ENCODE measurements at regions not wholly inside any gene's neighbourhood (a gene's known extent, or its start where the extent isn't known, plus 50 kb on each side); places are given as distances from the start of the nearest gene placed in this dataset.

DNA sequence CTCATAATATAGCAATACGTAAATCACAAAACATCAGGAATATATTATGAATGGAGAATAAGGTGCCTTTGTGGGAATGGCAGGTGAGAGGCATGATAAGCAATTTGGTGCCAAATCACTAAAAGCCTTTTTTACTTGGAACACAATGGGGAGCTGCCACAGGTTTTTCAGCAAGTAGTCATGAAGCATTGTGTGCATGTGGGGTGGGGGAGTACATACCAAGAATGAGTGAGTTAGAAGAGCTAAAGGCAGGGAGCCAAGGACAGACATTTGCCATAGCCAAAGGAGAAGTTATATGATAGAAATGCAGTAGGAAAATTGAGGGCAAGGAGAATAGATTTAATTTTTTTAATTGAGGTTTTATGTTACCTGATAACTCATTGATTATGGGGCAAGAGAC lies 445.0 kb upstream of the SMC2 start:
- DNase-seq = peak in 2 of 3 experiments; percentile 7 to 55

DNA sequence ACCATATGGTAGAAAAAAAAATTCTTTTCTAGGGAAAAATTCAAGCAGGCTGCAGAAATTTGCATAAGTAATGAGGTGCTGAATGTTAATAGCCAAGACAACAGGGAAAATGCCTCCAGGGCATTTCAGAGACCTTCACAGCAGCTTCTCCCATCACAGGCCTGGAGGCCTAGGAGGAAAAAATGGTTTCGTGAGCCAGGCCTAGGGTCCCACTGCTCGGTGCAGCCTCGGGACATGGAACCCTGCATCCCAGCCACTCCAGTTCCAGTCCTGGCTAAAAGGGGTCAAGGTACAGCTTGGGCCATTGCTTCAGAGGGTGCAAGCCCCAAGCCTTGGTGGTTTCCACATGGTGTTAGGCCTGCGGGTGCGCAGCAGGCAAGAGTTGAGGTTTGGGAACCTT lies 436.0 kb upstream of the SMC2 start:
- DNase-seq = no peak

DNA sequence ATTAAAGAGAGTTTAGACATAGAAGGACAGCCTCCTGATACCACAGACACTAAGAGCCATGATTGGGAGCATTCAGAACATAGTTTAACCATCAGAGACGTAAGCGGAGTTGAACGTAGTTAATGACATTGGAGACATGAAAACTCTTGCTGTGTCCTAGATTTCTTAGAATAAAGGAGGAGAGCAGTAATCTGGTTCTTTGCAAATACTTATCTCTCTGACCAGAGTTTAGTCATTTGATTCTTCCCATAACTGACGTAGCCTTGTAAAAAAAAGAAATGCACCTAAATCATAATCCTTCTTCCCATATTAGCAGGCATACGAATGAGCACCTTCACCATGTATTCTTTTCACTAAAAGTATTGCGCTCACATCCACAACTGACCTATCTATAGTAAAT lies 433.3 kb upstream of the SMC2 start:
- DNase-seq = no peak

DNA sequence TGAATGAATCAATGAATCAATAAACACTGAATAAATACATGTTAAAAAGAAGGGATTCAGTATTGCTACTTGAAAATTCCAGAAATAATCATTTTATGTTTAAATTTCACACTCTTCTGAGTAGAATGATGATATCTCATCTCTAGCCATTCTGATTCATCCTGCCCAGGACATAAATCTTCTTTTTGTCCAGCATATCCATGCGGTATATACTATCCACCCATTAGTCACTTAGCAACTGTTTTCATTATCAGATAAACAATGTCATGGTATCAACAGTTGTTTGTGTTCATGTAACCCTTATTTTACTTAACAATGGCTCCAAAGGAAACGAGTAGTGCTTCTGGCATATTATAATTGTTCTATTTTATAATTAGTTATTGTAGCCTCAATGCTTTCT lies 432.4 kb upstream of the SMC2 start:
- peak in 1 of 3 experiments; percentile 74 for DNase-seq

DNA sequence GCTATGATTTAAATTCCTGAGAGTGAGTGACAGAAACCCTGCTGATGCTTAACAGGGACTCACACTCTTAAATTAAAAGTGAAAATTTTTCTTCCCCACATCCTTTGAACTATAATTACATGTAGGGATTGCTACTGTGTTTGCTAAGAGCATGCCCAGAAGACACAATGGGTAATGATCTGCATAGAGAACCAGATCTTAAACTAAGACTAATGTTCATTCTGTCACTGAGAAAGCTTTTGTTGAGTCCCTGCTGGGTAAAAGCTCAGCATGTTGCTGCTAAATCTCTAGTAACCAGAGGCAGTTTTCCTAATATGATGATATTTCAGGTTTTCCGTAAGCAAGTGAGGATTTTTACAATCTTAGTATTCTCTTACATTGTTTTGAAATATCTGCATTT lies 424.8 kb upstream of the SMC2 start:
- DNase-seq = peak in 1 of 3 experiments; percentile 66

DNA sequence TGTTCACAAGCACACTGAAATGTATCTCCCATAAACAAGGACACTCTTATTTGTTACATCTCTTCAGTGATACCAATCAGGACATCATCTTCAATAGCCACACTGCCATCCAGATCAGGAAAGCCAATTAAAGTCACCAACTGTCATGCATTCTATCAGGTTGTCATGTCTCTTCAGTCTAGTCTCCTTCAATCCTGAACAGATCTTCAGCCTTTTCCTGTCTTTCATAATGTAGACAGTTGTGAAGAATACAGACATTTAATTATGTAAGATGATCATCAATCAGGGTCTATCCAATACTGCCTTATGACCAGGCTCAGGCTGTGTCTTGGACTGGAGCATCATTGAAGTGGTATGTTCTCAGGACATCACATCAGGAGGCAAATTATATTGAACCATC lies 419.8 kb upstream of the SMC2 start:
- peak in 1 of 3 experiments; percentile 15 for DNase-seq

DNA sequence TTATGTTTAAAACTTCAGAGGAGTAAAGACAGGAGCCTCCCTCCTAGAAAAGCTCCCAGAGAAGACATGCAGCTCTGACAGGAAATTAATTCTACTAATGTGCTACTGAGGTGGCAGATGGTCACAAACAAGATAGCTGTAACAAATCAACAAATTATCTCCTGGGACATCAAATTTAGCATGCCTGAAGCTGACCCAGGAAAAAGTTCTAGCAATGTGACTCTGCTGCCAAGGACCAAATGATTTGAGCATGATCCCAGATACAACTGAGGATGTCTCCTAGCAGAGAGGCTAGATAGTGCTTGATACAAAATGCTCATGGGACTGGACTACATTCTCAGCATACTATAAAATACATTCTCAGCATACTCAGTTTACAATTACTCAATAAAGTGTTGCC lies 413.5 kb upstream of the SMC2 start:
- DNase-seq = no peak

DNA sequence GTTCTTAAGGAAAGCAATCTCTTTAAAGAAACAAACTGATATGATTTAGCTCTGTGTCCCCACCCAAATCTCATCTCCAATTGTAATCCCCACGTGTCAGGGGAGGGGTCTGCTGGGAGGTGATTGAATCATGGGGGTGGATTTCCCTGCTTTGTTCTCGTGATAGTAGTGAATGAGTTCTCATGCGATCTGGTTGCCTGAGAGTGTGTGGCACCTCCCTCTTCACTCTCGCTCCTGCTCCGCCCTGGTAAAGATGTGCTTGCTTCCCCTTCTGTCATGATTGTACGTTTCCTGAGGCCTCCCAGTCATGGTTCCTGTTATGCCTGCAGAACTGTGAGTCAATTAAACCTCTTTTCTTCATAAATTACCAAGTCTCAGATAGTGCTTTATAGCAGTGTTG lies 412.7 kb upstream of the SMC2 start:
- DNase-seq = no peak

DNA sequence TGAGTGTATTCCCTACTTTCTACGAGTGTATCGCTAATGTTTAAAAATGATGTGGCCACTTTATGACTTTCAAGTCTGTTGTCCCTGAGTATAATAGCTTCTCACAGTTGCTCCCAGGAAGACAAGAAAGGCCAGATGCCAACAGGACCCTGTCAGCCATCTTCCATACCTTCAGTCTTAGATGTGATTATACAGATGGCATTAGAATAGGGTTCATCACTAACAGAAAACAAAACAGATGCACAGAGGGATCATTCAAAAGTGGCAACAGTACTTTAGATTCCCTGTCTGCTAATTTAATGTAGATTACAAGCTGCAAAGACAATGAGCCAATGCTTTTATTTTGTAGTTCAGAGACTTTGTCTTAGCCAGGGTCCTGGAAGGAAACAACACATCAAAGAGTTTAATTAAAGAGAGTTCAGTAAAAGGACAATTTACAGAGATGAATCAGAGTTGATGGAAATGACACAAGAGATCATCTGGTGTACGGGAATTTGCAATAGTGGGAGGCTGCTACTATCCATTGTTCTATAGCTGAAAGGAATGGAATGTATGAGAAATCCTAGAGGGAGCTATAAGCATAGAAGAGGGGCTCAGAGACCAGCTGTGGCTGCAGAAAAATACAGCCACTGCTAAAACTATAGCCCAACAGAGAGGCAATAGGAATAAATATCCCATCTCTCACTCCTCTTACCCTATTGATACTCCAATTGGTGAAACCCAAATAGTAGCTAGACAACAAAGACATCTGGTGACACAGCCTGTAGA lies 393.7 kb upstream of the SMC2 start:
- DNase-seq = no peak

DNA sequence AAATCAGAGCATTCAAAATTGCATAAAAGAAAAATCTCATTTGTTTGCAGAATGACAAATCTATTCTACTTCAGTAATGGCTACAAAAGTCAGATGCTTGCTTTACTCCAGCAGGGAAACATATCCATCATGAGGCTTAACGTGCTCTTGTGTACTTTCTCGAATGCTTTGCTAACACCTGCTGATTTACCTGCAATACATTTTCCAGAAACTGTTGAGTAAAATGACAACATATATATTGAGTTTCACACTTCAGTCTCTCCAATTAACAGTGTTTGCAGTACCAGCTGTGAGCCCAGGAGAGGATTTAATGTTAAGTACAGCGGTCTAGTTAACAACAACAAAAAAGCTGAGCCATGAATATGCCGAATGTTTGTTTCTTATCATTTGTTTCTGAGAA lies 391.5 kb upstream of the SMC2 start:
- DNase-seq = peak; percentile 51 to 99 (median 85)

DNA sequence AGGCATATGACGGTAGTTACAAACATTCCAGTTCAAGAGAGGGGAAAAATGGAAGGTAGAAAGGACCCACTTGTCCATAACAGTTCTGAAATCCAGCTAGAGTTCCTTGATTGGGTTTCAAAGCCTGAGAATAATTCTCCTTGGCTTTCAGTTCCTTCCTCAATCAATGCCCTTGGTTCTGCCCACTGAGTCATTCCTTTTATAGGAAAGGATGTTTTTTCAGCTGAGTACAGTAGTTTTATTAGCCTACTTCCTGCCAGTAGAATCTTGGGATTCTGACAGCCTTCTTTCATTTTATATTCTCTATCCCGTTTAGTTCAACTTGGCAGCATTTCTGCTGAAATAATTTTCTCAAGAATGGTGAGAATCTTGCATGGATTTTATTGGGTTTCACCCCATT lies 386.9 kb upstream of the SMC2 start:
- no peak for DNase-seq

DNA sequence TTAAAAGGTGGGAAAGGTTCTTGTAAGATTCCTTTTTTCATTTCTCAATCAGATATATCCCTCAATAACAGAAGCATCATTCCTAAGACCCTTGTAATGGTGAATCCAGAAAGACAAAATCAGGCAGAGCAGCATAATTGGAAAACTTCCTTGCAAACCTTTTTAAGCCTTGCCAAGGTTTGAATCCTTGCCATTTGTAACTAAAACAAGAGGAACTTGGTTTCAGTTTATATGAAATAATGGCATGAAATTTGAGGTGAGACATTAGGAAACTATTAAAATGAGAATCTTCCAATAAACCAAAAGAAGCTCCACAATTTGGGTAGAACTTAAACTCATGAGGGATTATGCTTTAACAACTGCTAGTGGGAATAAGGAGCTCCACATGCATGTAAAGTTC lies 384.7 kb upstream of the SMC2 start:
- DNase-seq = no peak

DNA sequence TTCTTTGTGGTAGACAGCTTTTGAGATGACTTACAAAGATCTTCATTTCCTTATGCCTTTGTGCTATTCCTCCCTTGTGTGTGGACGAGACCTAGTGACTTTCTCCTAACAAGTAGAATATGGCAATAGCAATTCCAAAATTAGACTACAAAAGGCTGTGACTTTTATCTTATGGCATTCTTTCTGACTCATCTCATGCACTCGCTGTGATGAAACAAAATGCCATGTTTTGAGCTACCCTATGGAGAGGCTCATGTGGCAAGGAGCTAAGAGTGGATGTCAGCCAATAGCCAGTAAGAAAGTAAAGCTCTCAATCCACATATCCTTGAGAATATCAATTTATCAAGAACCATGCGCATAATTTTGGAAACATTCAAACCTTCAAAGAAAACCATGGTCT lies 380.5 kb upstream of the SMC2 start:
- DNase-seq = no peak

DNA sequence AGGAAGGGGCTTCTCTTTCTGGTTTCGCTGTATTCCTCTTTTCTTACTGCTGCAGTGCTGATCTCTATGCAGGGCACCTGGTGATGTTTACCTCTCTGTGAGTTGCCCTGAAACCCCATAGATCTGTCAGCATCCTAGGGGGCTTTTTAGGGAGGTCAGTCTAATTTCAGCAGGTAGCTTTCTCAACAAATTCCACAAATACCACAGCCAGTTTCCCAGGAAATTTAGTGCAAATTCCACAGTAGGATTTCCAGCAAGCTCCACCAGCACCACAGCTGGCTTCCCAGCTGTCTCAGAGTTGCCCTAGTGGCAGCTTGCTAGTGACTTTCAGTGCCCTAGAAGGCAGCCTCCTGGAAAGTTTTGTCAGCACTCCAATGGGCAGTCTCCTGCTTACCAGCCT lies 379.1 kb upstream of the SMC2 start:
- DNase-seq = no peak

DNA sequence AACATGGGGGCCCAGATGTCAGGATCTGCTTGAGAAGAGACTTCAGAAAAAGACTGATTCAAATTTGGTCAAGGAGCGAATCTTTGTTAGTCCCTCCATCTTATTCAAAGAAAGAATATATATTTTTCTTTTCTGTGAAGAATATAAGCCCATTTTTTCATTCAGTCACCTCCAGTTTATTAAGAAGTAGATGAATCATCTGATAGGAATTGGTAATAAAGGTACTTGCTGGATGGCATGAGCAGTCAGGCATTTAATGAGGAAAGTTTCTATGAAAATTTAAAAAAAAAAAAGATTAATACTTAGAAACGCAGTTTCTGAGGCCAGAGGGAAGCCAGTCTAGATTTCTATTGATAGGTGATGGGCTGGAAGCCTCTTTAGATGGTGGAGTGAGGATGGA lies 373.1 kb upstream of the SMC2 start:
- no peak for DNase-seq

DNA sequence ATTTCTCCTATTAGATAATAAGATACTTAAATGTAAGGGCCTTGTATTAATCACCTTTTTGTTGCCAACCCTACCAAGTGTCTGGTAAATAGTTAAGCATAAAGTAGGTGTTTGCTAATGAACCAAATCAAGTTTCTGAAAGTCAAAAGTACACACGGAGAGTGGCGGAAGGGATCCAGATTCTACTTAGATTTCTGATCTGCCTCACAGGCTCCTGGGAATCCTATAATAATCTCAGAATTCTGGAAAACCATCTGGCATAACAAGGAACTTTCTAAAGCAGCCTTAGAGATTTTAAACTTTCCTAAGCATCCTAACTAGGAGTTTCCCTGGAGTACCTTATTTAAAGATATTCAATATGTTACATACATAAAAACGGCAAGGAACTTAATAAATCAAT lies 363.2 kb upstream of the SMC2 start:
- no peak for DNase-seq

DNA sequence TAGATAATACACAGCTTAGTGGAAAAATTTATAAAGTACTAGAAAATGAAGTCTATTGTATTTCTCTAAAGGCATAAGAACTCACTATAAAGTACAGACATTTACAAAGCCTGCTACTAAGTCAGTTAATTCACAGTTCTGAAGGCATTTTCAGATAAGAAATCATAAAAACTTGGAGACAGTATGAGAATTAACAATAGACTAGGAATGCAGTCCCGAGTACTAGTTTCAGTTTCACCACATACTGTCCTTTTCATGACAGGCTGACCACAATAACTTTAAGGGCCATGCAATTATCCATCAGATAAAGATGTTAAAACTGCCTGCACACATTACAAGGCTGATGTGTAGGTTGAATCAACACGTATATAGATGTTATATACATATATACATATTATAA lies 362.6 kb upstream of the SMC2 start:
- DNase-seq = no peak

DNA sequence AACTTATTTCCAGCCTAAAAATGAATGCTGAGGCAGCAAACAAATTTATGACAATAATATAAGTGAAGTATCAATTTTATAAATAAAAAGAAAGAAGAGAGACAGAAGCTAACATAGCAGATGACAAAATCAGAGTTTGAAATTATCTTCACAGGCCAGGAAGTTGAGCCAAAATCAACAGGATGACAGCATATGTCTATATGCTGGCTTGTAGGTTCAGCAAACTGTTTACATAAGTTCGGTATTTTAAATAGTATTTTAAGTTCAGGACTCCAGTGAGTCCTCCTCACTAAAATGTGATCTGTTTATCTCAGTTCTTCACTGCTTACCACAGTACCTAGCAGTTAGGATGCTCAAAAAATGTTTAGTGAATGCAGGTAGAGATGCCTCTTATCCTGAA lies 359.6 kb upstream of the SMC2 start:
- no peak for DNase-seq

DNA sequence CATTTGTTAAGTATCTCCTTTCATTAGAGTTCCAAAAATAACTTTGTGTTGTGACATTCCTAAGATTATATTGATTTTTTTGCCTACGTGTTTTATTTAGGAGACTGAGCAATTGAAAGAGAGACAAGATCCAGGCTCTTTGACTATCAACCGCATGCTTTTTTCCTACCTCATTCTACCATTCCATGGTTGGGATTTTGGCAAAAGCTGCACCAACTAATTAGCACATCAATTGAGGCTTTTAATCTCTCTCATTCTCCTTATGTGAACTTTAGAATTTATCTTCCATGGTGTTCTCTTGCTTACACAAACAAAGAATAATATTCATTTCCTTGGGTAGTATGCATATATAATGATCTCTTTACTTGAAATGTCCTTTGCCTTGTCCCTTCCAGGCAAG lies 338.7 kb upstream of the SMC2 start:
- no peak for DNase-seq

DNA sequence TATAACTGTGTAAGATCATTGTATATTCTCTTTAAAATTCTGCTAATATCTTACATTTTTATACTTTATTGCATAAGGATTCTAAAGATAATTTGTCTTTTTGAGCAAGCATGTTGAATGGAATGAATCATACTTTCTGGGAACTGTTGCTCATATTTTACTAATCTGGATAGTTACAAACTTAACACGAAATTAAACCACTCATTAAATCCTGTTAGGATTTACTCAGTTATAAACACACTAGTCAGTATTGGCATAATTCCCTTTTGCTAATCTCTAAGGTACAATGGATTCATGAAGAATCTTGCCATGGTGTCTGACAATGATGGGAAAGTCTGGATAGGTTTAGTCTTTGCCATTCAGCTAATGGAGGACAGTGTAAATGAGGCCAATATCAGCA lies 338.1 kb upstream of the SMC2 start:
- no peak for DNase-seq

DNA sequence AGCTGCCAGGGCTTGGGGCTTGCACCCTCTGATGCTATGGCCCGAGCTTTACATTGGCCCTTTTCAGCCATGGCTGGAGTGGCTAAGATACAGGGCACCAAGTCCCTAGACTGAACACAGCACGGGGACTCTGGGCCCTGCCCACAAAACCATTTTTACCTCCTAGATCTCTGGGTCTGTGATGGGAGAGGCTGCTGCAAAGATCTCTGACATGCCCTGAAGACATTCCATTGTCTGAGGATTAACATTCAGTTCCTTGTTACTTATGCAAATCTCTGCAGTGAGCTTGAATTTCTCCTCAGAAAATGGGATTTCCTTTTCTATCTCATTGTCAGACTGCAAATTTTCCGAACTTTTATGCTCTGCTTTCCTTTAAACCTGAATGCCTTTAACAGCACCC lies 337.0 kb upstream of the SMC2 start:
- DNase-seq = no peak

DNA sequence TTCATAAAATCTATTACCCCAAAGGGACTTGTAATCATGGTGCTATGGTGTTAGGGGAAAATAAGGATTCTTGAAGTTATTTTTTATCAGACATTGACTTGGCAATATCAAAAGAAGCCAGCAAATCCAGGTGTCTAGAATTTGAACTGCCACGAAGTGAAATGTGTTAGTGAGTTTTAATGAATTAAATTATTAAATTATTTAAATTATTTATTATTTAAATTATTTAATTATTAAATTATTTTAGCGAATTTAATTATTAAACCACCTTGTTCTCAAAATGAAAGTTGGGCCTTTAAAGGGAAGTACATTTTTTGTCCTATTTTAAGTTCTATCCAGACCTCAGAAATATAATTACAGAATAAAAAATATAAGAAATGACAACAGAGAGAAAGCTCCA lies 332.6 kb upstream of the SMC2 start:
- no peak for DNase-seq

DNA sequence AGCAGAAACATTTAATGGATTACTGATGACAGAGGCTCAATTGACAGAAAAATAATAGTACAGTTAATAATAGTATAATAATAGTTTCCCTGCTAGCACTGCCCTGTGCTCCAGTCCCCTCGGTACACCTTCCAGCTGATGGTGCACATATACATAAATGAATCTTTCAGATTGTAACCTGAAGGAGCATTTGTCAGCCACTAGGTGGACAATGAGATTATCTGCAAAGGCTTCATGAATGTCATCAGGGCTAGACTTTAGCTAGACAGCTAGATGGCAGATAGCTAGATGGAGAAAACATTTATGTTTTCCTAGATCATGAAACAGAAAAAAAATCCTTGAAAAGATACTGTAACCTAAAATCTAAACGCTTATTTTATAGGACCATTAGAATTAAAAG lies 304.4 kb upstream of the SMC2 start:
- DNase-seq = no peak

DNA sequence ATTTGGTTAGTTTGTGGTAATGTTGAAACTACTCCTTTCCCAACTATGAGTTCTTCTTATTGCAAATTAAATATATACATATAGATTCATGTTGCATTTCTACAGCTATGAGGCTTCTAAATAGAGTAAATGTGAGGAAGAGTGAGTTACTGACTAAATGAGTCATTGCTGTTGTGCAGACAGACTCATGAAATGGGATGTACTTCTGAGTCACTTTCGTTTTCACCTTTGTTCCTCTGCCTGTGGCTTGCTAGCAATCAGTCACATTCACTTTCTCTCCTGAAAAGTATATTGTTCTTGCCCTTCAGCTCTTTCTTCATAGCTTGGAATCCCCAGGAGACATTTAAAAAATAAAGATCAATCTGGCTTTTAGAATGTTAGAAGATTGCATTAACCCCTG lies 295.5 kb upstream of the SMC2 start:
- DNase-seq = no peak

DNA sequence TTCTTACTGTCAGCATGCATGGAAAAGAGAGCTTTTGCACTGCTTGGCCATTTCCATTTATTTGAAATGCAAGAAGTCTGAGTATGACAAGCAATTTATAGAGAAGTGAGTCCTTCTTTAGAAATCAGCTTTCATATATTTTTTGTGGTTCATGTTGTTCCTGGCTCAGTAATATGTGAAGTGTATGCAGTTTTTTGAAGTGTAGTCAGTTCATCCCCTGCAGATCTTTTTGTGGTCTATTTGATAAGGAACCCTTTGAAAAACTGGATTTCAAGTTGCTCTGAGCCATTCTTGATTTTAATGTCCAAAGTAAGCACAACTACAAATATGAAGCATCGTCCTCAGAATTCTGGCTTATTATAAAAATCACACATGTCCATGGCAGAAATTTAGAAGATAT lies 294.1 kb upstream of the SMC2 start:
- no peak for DNase-seq

DNA sequence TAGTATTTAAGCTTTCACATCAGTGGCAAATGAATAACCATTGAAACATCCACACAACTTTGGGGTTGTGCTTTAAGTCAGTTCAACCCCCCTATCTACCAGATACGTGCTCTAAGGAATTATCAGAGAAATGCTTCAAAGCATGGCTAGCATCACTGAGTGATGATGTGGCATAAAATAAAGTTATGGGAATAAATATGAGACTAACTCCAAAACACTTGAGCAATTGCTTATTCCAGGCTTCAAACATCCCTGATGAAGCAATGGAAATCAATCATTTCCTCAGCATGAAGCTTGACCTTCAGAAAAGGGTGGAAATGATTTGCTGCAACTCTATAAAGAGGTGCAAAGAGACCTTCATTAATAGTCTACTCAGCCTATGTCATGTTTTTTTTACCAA lies 292.0 kb upstream of the SMC2 start:
- DNase-seq = no peak

Measured in NCI-H1417 (cell line).